GM21825 (cell line): ENCODE measurements at regions not wholly inside any gene's neighbourhood (a gene's known extent, or its start where the extent isn't known, plus 50 kb on each side); places are given as distances from the start of the nearest gene placed in this dataset.
"Not testable (repeated sequence)": the region's sequence is repeated elsewhere in the genome, so short reads cannot be mapped to it uniquely, and the experiment has no call there.

ENCODE experiments used
- ATAC-seq: cut with Tn5 transposase; IDR thresholded peaks from one replicate; pipeline ENCODE4 v1.9.1; 2021; ENCODE audit warnings: mild to moderate bottlenecking, moderate library complexity; ENCODE audit not compliant: unreplicated experiment

DNA sequence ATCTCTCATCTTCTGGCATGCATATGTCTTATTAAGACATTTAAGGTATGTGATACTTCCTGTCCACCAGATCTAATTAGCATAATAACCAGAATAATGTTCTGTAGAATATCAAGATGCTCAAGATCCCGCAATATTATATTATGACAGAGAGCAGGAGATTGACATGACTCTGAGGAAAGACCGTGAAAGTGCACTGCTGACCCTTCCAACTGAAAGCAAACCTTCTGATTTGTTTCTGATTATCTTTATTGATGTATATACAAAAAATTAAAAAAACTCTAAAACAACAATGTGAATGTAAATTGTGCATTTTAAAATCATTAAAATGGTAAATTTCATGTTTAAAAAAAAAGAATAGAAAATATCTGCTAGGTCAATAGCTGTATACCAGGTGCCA, 184.4 kb upstream of the TMEM45B start:
- no peak for ATAC-seq

DNA sequence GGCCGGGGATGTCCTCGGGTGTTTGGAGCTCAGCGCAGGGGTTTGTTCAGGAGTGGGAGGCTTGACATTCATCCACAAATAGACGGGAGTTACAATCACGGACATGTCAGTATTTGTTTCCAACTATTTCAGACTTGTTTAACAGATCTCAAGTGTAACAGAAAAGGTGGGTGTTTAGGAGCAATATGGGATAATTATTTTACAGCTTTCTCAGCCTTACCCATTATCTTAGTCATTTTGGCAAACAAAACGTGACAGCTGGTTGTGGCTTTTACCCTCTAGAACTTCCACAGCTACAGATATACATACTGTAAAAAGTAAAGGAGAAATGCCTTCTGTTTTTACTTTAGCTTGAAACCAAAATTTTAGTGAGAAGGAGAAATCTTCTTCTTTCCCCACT, 178.7 kb upstream of the TMEM45B start:
- ATAC-seq, result no peak

DNA sequence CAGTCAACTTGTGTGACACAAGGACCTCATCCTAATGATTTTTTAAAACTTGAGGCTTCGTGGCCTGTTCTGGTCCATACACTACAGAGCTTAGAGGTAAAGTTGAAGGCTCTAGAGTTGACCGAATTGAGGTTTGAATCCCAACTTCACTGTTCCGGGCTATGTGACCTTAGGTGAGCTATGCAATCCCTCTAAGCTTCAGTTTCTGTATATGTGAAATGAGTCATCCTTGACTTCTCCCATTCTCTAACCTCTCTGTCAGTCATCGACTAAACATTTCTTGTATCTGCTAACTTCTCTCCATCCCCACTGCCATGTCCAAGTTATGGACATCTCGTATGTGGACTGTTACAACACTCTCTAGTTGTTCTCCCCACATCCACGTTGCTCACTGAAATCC, 178.2 kb upstream of the TMEM45B start:
- ATAC-seq, result no peak

DNA sequence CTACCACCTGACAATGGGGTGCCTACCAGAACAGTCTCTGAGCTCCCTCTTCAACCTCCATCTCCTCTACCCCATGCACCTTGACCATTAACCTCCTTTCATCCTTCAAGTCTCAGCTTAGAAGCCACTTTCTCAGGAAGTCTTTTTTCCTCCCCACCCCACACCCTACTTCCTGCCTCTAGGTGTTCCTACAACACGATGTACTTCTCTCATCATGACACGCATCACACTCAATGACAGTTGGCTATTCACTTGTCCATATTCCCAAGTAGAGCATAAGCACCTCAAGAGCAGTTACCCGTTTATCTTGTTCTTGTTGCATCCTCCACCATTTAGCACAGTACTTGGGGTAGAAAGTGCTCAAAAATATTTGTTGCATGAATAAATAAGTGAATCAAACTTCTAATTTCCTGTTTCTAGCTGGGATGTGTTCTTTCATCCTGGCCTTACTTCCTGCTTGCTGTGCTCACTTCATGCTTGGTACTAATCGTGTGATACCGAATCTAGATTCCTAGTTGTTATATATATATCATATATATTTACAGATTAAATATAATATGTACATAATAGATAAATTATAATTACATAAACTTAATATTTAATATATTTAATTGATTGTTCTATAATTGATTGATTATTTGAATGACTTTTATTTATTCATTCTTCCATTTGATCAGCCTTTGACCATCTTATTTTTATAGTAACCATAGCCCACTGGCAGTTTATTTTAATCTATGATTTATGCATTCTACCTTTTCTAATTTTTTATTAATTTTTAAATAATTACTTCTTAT, 177.5 kb upstream of the TMEM45B start:
- no peak for ATAC-seq

DNA sequence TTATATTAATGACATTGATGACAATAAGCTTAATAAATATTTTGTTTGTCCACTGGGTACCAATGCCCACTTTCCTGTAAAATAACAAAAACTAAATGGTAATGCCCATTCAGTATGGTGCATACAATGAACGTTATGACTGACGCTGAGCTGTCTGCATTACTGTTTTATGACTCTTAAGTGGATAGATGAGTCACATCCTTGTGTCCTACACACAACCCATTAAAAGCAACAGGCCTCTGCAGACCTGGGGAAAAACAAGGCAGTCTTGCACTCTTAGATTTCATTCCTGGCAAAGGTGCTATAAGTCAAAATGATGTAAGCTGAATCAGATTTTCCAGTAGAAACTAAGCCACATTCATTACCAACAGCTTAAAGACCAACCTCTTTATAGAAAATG, 176.3 kb upstream of the TMEM45B start:
- ATAC-seq, result no peak

DNA sequence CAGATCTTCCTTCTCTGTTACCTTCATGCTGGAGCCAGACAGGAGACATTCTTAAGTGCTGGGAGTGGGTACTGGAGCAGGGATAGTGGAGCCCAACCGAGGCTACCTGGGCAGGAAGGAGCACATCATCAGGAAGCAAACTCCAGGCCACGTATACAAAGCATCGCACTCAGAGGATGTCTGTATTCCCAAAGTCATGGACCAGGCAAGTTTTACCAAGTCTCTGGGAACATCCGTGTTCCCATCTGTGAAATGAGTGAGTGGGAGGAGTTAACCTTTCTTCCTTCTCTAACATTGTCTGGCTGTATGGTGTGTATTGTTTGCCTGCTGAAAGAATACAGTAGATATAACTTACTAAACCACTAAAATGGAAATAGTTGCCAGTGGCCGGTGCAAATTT, 175.0 kb upstream of the TMEM45B start:
- ATAC-seq, result no peak

DNA sequence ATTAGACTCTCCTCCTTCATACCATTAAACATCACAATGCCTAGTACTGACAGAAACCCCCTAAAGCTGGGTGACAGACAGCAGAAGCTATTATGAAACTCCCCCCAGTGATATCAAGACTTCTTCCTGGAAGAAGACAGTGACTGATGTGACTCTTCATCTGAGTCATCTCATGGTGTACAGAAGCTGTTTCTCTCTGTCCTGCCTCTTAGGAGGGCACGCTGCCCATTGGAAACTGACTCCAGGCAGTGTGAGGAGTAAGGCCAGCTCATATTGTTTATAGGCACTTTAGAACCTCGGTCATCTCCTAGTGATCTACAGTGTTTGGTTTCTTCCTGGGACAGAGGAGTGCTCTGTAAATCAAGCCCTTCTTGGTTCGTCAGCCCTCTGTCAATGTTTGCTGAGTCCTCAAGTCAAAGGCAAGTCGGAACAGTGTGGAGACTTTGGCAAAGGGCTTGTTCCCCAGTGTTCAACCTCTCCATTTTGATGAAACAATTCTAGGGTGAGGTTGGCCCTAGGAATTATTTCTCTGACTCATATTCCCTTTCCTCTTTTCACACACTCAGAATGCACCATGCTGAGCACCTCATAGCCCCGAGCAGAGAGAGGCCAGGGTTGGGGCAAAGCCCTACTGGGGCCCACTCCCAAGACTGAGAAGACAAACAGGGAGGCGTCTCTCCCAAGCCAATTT, 172.5 kb upstream of the TMEM45B start:
- ATAC-seq, result no peak

DNA sequence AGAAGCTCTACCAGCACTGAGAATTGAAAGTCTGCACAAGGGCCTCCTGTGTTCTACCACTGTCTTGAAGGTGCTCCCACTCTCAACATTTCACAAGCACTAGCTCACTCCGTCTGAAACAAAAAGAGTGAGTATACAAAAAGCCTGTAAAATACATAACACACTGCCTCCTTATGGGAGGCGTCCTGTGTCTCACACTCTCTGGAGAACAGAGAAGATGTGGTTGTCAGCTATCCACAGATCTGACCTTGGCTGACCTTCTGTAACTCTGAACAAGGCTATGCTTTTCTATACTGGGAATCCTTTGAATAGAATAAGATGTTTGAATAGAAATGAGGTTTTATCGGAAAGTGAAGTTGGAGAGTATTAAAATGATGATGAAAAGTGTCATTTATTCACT, 171.3 kb upstream of the TMEM45B start:
- no peak for ATAC-seq

DNA sequence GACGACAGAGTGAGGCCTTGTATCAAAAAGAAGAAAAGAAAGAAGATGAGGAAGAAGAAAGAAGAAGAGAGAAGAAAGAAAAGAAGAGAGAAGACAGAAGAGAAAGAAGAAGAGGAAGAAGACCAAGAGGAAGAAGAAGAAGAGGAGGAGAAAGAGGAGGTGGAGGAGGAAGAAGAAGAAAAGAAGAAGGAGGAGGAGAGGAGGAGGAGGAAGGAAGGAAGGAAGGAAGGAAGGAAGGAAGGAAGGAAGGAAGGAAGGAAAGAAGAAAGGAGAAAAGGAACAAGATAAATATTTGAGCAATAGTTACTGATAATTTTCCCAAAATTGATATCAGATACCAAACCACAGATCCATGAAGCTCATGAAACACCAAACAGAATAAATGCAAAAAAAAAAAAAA, 169.7 kb upstream of the TMEM45B start:
- ATAC-seq, result no peak

DNA sequence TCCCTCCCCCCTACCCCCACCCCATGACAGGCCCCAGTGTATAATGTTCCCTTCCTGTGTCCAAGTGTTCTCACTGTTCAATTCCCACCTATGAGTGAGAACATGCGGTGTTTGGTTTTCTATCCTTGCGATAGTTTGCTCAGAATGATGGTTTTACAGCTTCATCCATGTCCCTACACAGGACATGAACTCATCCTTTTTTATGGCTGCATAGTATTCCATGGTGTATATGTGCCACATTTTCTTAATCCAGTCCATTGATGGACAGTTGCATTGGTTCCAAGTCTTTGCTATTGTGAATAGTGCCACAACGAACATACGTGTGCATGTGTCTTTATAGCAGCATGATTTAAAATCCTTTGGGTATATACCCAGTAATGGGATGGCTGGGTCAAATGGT, 165.6 kb upstream of the TMEM45B start:
- ATAC-seq, result not testable (repeated sequence)

DNA sequence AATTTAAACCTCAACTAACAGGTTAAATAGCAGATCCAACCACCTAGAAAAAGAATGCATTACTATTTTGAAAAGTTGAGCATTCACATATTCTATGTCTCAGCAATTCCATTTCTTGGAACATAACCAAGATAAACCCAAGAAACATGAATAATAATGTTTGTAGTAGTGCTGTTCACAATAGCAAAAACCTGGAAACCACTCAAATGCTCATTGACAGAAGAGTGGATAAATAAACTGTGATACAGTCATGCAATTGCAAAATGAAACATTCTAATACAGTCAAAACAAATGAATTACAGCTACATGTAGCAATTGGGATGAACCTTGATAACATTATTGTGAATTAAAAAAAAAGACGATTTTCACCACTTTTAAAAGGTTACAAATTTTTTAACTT, 162.8 kb upstream of the TMEM45B start:
- no peak for ATAC-seq

DNA sequence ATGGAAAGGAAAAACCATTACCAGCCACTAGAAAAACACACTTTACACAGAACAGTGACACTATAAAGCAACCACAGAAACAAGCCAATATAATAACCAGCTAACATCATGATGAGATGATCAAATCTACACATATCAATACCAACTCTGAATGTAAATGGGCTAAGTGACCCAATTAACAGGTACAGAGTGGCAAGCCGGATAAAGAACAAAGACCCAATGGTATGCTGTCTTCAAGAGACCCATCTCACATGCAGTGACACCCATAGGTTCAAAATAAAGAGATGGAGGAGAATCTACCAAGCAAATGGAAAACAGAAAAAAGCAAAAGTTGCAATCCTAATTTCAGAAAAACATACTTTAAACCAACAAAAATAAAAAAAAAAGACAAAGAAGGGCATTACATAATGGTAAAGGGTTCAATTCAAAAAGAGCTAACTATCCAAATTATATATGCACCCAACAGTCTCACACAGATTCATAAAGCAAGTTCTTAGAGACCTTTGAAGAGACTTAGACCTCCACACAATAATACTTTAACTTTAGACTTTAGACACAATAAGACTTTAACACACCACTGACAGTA, 160.3 kb upstream of the TMEM45B start:
- ATAC-seq, result no peak

DNA sequence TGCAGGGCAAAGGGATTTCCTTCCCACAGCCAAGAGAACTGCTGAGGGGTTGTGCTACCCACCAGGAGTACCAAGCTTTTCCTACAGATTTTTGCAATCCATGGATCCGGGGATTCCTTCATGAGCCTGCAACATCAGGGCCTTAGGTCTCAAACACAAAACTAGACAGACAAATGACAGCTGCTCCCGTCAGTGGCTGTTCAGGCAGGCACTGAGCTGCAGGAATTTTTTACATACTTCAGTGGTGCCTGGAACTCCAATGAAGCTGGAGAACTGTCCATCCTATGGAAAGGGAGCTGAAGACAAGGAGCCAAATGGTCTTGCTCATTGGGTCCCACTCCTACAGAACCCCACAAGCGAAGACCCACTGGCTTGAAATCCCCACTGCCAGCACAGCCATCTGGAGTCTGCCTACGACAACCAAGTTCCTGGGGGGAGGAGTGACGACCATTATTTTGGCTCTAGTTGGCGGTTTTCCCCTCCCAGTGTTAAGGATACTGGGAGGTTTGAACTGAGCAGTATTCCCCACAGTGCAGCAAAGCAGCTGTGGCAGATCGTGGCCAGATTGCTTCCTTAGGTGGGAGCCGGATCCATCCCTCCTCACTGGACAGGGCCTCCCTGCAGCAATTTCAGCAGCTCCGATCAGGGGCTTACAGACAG, 157.7 kb upstream of the TMEM45B start:
- no peak for ATAC-seq

DNA sequence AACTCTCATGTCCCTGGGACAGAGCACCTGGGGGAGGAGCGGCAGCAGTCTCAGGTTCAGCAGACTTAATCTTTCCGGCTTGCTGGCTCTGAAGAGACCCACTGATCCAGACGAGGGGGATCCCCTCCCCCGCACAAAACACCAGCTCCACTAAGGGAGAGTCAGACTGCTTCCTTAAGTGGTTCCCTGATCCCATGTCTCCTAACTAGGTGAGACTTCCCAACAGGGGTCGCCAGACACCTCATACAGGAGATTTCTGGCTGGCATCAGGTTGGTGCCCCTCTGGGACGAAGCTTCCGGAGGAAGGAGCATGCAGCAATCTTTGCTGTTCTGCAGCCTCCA, 157.2 kb upstream of the TMEM45B start:
- ATAC-seq, result no peak

DNA sequence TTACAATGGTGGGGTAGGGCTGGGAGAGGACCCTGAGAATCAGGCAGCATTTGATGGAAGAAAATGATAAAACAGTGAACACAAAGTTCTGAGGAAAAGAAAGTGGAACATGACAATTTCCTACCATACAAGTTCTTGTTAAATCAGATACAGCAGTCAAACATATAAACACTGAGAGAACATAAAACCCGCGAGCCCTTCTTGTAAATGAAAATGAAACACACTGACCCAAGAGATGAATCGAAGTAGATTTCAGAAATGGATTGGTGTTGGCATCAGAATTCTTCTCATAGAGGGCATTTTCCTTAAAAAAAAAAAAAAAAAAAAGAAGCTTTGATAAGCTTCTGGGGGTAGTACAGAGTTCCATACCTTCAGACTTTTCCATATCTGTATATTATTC, 134.7 kb upstream of the TMEM45B start:
- no peak for ATAC-seq

DNA sequence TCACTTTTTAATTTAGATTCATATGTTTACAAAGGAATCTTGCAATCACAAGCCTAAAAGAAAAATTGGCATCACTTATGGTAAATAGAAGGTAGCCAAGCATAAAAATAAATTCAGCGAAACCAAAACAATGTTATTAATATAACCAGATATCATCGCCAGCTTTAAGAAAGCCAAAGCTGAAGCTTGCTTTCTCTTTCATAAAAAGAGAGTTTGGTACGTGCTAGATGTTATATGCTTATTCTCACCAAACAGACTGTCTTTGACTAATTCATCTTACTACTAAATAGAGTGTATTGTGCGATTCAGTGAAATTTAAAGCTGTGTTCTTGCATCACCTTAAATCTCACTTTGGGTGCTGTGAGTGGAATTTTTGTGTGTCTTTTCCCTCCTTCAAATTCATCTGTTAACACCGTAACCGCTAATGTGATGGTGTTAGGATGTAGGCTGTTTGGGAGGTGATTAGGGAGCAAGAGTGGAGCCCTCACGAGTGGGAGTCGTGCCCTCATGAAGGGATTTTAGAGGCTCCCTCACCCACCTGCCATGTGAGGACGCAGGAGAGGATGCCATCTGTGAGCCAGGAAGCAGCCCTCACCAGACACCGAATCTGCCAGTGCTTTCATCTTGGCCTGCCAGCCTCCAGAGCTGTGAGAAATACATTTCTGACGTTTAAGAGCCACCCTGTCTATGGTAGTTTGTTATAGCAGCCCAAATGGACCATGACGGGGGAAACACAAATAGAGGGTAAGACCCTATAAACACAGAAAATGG, 134.1 kb upstream of the TMEM45B start:
- no peak for ATAC-seq

DNA sequence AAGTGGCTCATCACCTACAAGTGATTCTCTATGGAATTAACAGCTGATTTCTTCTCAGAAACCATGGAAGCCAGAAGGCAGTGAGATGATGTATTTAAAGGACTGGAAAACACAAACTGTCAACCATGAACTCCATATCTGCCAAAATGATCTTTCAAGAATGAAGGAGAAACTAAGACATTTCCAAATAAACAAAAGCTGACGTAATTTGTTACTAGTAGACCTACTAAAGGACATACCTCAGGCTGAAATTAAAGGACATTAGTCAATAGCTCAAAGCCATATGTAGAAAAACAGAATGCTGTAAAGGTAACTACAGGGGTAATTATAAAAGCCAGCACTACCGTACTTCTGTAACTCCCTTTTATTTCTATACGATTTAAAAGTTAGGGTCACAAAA, 129.4 kb upstream of the TMEM45B start:
- ATAC-seq, result no peak

DNA sequence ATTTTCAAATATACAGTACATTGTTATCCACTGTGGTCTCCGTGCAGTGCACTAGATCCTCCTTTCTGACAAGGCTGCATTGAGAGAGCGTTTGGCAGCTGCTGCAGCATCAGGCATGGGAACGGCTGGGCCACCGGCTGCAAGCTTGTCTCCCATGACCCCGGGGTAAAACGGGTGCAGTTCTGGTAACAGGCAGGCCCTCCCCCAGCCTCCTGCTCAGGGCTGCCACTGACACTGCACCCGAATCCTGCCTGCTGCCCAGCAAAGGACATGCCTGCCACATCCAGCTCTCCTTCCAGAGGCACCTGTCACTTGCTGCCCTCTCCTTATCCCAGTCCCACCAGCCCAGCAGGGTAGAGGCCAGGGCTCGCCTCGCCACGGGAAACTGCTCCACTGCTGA, 124.5 kb upstream of the TMEM45B start:
- no peak for ATAC-seq

DNA sequence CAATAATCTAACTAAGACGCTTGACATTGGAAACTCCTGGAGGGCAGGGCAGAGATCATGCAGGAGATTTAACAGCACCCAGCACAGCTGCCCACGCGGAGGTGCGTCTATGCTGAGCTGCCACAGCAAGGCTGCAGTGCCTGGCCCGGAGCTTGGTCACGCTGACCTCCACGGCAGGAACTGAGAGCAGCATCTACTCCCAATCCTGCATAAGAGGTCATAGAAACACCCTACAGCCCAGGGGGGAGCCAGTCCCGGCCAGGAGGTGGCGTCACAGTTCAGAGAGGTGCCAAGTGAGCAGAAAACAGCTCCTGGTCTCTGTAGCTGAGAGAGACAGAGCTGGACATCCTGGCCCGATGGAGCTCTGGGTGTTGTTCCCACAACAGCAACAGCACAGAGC, 121.1 kb upstream of the TMEM45B start:
- no peak for ATAC-seq

DNA sequence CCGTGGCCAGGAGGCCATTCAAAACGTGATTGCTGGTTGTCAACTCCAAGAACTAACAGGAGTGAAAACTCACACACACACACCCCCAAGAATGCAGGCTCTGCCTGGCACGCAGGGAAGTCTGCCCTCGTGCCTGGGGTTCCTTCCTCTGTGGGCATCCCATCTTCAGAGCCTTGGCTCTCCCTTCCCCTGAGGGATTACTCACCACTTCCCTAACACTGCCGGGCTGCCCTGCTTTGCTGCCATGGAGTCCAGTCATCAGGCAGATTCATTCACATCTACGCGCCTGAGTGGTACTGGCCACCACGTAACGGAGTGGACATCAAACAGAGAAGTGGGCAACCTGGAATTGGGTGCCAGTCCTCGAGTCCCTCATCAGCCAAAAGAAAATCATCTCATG, 120.7 kb upstream of the TMEM45B start:
- ATAC-seq, result no peak
